K562 (cell line): ENCODE measurements at regions not wholly inside any gene's neighbourhood (a gene's known extent, or its start where the extent isn't known, plus 50 kb on each side); places are given as distances from the start of the nearest gene placed in this dataset.

ENCODE experiments used
- ATAC-seq: fragments of 200-7000 bp; cut with Tn5 transposase; 3 replicates; pipeline ENCODE4 v1.9.1; 2020; ENCODE audit warnings: moderate library complexity
- BruUV-seq: library from RNA; stranded (reverse); fragments of 400-500 nt; replicated peaks from 2 replicates; lab custom pipeline; 2021; lab: Mats Ljungman, UMichigan
- CTCF ChIA-PET: fragments of 300-600 bp; formaldehyde crosslinking; extraction: SDS; loops from one replicate; lab custom pipeline; 2021; ENCODE audit warnings: low intra/inter-chr PET ratio; lab: Yijun Ruan, JAX
- POLR2A ChIA-PET: fragments of 300-600, 350-650 bp; sonication (Branson Sonifier 250); formaldehyde crosslinking; extraction: SDS; loops from one replicate; lab custom pipeline; 2021; ENCODE audit warnings: antibody characterized with exemption, inconsistent platforms; lab: Yijun Ruan, JAX
- DNase-seq, 4 experiments: peaks; one replicate each; pipeline versions ENCODE4 v3.0.0 to v3.0.0-alpha.2; 2011 to 2018; ENCODE audit warnings: low spot score in 3 of 4, mixed read lengths in 3 of 4; ENCODE audit errors: extremely low read depth in 1 of 4
- FAIRE-seq: peaks from 2 replicates; lab custom pipeline; 2011; peaks lifted over from hg19 to GRCh38; lab: Jason Lieb, UNC
- H2AFZ ChIP-seq: 2 replicates; pipeline ENCODE4 v1.6.0; 2011; ENCODE audit warnings: low read depth, low read length, control low read depth, inconsistent platforms
- H3K27ac ChIP-seq: fragments of 200-600 bp; 3 replicates; pipeline ENCODE4 v1.8.0; 2011; ENCODE audit warnings: low read depth, mild to moderate bottlenecking, control low read depth, inconsistent platforms, low read length, moderate library complexity, mixed read lengths; ENCODE audit errors: extremely low read depth
- H3K27me3 ChIP-seq, 2 experiments: fragments of 300-600 bp in 1 of 2; 2 replicates in 1 of 2; 3 replicates in 1 of 2; pipeline versions ENCODE4 v1.6.0 to v1.8.0; 2011; ENCODE audit warnings: inconsistent platforms in 2 of 2, low read length in 2 of 2, mild to moderate bottlenecking in 1 of 2, mixed read lengths in 1 of 2, moderate library complexity in 1 of 2; ENCODE audit not compliant: control insufficient read depth in 2 of 2, insufficient read depth in 2 of 2
- H3K36me3 ChIP-seq: fragments of 300-600 bp; 3 replicates; pipeline ENCODE4 v1.8.0; 2011; ENCODE audit warnings: mild to moderate bottlenecking, low read length, inconsistent platforms; ENCODE audit not compliant: control insufficient read depth, insufficient read depth
- H3K4me1 ChIP-seq, 2 experiments: fragments of 200-600 bp in 1 of 2; replicated peaks in 1 of 2; 2 replicates in 1 of 2; 3 replicates in 1 of 2; pipeline versions ENCODE4 v1.5.1 to v1.8.0; 2011; ENCODE audit warnings: inconsistent platforms in 2 of 2, low read length in 2 of 2, mild to moderate bottlenecking in 1 of 2, mixed read lengths in 1 of 2, moderate library complexity in 1 of 2; ENCODE audit not compliant: control insufficient read depth in 2 of 2, insufficient read depth in 2 of 2
- H3K4me2 ChIP-seq: 2 replicates; pipeline ENCODE4 v1.6.1; 2011; ENCODE audit warnings: low read length, control low read depth, inconsistent platforms, mixed read lengths; ENCODE audit not compliant: insufficient read depth
- H3K4me3 ChIP-seq: fragments of 200-600 bp; sonication (generic), shearing (Covaris generic); 2 replicates; pipeline ENCODE4 v1.5.1; 2016; ENCODE audit warnings: control low read depth, inconsistent platforms
- H3K79me2 ChIP-seq: fragments of 200-600 bp; 3 replicates; pipeline ENCODE4 v1.8.0; 2011; ENCODE audit warnings: low read length, inconsistent platforms; ENCODE audit not compliant: control insufficient read depth, insufficient read depth
- H3K9ac ChIP-seq, 2 experiments: 2 replicates each; pipeline versions ENCODE4 v1.6.0 to v1.6.1; 2011; ENCODE audit warnings: low read depth in 2 of 2, low read length in 2 of 2, control low read depth in 1 of 2, inconsistent platforms in 1 of 2, mild to moderate bottlenecking in 1 of 2, mixed read lengths in 1 of 2; ENCODE audit not compliant: insufficient read depth in 1 of 2
- H3K9me1 ChIP-seq: one replicate; pipeline ENCODE4 v1.6.0; 2011; ENCODE audit warnings: inconsistent platforms, mild to moderate bottlenecking, low read length, moderate library complexity; ENCODE audit not compliant: control insufficient read depth, insufficient read depth
- H3K9me3 ChIP-seq: replicated peaks from 2 replicates; pipeline ENCODE4 v1.5.1; 2011; ENCODE audit warnings: low read depth, low read length, inconsistent platforms; ENCODE audit not compliant: control insufficient read depth, insufficient read depth
- H4K20me1 ChIP-seq: replicated peaks from 2 replicates; pipeline ENCODE4 v1.6.1; 2011; ENCODE audit warnings: low read length, inconsistent platforms, mixed read lengths; ENCODE audit not compliant: control insufficient read depth, insufficient read depth
- CGGBP1 ChIP-seq: fragments of 250-450 bp; sonication (Bioruptor Pico); IDR thresholded peaks from 2 replicates; pipeline ENCODE4 v1.9.0; 2021; ENCODE audit warnings: mild to moderate bottlenecking
- CHD7 ChIP-seq: fragments of 200-600 bp; sonication (generic); IDR thresholded peaks from one replicate; pipeline ENCODE4 v1.6.1; 2012; ENCODE audit warnings: mild to moderate bottlenecking, low read depth, low read length, inconsistent platforms
- ELK1 ChIP-seq: sonication (generic); formaldehyde crosslinking; IDR thresholded peaks from 2 replicates; pipeline ENCODE4 v1.8.1; 2022; ENCODE audit warnings: missing genetic modification reagents
- HOMEZ ChIP-seq: fragments of 250-450 bp; sonication (Bioruptor Pico); IDR thresholded peaks from 2 replicates; pipeline ENCODE4 v1.4.0; 2020; ENCODE audit warnings: mild to moderate bottlenecking, moderate library complexity
- JUNB ChIP-seq: fragments of 450-650 bp; formaldehyde crosslinking; conservative IDR thresholded peaks from 2 replicates; pipeline ENCODE4 v1.4.0; 2020; ENCODE audit warnings: mild to moderate bottlenecking
- MEF2A ChIP-seq: IDR thresholded peaks from 2 replicates; pipeline ENCODE4 v1.6.1; 2011; ENCODE audit warnings: low read depth, mild to moderate bottlenecking, low read length, moderate library complexity; ENCODE audit not compliant: control insufficient read depth
- POLR2G ChIP-seq: fragments of 200-400 bp; formaldehyde crosslinking; IDR thresholded peaks from 2 replicates; pipeline ENCODE4 v1.6.1; 2017; ENCODE audit warnings: low read depth, mild to moderate bottlenecking, antibody characterized with exemption, low read length, moderate library complexity
- WGBS: fragments of 100-300 bp; shearing (Covaris generic); methylation state at CpG from one replicate; pipeline ENCODE4 v1.1.6; 2016; ENCODE audit warnings: low coverage, mixed read lengths; ENCODE audit not compliant: insufficient coverage; ENCODE audit errors: missing lambda C conversion rate; 5-methylcytosine and 5-hydroxymethylcytosine counted together
- in situ Hi-C: fragments of 300-500 bp; cut with MboI; formaldehyde crosslinking; loops from 4 replicates; pipeline ENCODE4 v1.15.0; 2018; ENCODE audit warnings: inconsistent platforms, mixed read lengths
- intact Hi-C: fragments of 100-400 bp; cut with micrococcal nuclease; formaldehyde crosslinking; loops from 2 replicates; pipeline ENCODE4 v1.14.2; 2022

- no peak overlapping the region for H2AFZ ChIP-seq
- H4K20me1 ChIP-seq = no peaks in the 10 kb centered on the region
- POLR2A ChIA-PET = no interaction called here
- no peak overlapping the region for H3K9ac ChIP-seq
- WGBS = 7% methylated on average over 2 of the region's 2 CpGs
- no peaks in the 10 kb centered on the region for H3K36me3 ChIP-seq
- DNase-seq (no peak), ATAC-seq (no peak), FAIRE-seq (no peak)
- in situ Hi-C loops = no loop called here
- CTCF ChIA-PET = no interaction called here
- no peak overlapping the region for H3K4me2 ChIP-seq
- no peaks in the 10 kb centered on the region for H3K9me3 ChIP-seq
- H3K27ac ChIP-seq = no peak overlapping the region
- no peak overlapping the region for H3K4me3 ChIP-seq
- peaks cover 0 to 6% of the 10 kb centered on the region in 2 experiments; a peak in 3 of 5 replicates for H3K4me1 ChIP-seq
- no peaks in the 10 kb centered on the region for H3K79me2 ChIP-seq
- H3K27me3 ChIP-seq = peaks cover 0 to 9% of the 10 kb centered on the region in 2 experiments; a peak in 3 of 5 replicates
- no TSS peak for BruUV-seq
- intact Hi-C loops = no loop called here
- H3K9me1 ChIP-seq = no peaks in the 10 kb centered on the region
- TF ChIP-seq CGGBP1 (CRISPR knock-in tag) (no peak), MEF2A (no peak), CHD7 (no peak), HOMEZ (no peak), ELK1 (no peak), POLR2G (no peak), JUNB (CRISPR knock-in tag) (no peak)
Measured at GRCh38 chr22:47308886-47309285, 546.4 kb downstream of the TBC1D22A start.
